Erythroblast (primary cell): ENCODE measurements at regions not wholly inside any gene's neighbourhood (a gene's known extent, or its start where the extent isn't known, plus 50 kb on each side); places are given as distances from the start of the nearest gene placed in this dataset.

Experiments
- GATA1 ChIP-seq: IDR thresholded peaks from 2 replicates; pipeline ENCODE4 v1.6.1; 2011; ENCODE audit warnings: low read depth, mild to moderate bottlenecking, control low read depth, low read length, moderate library complexity
- POLR2A ChIP-seq: IDR thresholded peaks from 2 replicates; pipeline ENCODE4 v1.6.1; 2011; ENCODE audit warnings: mild to moderate bottlenecking, low read length

- TF ChIP-seq POLR2A (no peak), GATA1 (no peak)
Measured at GRCh38 chr20:2204021-2204420, 91.8 kb upstream of the TGM3 start.
